HCT116 (cell line): ENCODE measurements at regions not wholly inside any gene's neighbourhood (a gene's known extent, or its start where the extent isn't known, plus 50 kb on each side); places are given as distances from the start of the nearest gene placed in this dataset.

ENCODE experiments used
- ATAC-seq: fragments of 200-7000 bp; cut with Tn5 transposase; 2 replicates; pipeline ENCODE4 v1.9.1; 2020; ENCODE audit warnings: mild to moderate bottlenecking, moderate library complexity
- BruUV-seq: library from RNA; stranded (reverse); fragments of 400-500 nt; replicated peaks from 2 replicates; lab custom pipeline; 2021; lab: Mats Ljungman, UMichigan
- CTCF ChIA-PET: fragments of 300-600 bp; sonication (Branson Sonifier 250); formaldehyde crosslinking; loops from one replicate; lab custom pipeline; 2021; ENCODE audit warnings: antibody characterized with exemption; lab: Charles Lee
- POLR2A ChIA-PET: fragments of 300-600, 350-600 bp; sonication (Branson Sonifier 250); formaldehyde crosslinking; loops from one replicate; lab custom pipeline; 2021; ENCODE audit warnings: antibody characterized with exemption; lab: Charles Lee
- RAD21 ChIA-PET, 2 experiments: fragments of 300-600 bp; sonication (Branson Sonifier 250); formaldehyde crosslinking; loops; one replicate each; lab custom pipeline; 2023; ENCODE audit warnings: low total read pairs in 2 of 2; ENCODE audit not compliant: uncharacterized antibody in 2 of 2, unreplicated experiment in 2 of 2, low non-redundant PET in 1 of 2; lab: Charles Lee
- DNase-seq: peaks from one replicate; pipeline ENCODE4 v3.0.0-alpha.2; 2010; ENCODE audit warnings: low read depth, low spot score
- H2AFZ ChIP-seq: fragments of 200-600 bp; shearing (Covaris generic), sonication (generic); 2 replicates; pipeline ENCODE4 v1.6.1; 2017; ENCODE audit warnings: low read depth, mixed run types, mixed read lengths, antibody characterized with exemption, low read length; ENCODE audit not compliant: poor library complexity, severe bottlenecking
- H3K27ac ChIP-seq: 2 replicates; pipeline ENCODE4 v1.5.1; 2012; ENCODE audit warnings: low read depth, low read length
- H3K27me3 ChIP-seq: fragments of 200-600 bp; sonication (generic); 2 replicates; pipeline ENCODE4 v1.6.1; 2016; ENCODE audit warnings: mixed run types, low read length, mixed read lengths; ENCODE audit not compliant: insufficient read depth
- H3K36me3 ChIP-seq, 2 experiments: fragments of 200-500 bp in 1 of 2; fragments of 200-600 bp in 1 of 2; sonication (Bioruptor generic) in 1 of 2; sonication (generic) in 1 of 2; 2 replicates each; pipeline versions ENCODE4 v1.5.1 to v1.6.1; 2014 to 2016; ENCODE audit warnings: low read length in 2 of 2, inconsistent platforms in 1 of 2, mixed read lengths in 1 of 2, mixed run types in 1 of 2; ENCODE audit not compliant: insufficient read depth in 2 of 2, control insufficient read depth in 1 of 2
- H3K4me1 ChIP-seq, 2 experiments: fragments of 200-600 bp in 1 of 2; sonication (generic) in 1 of 2; 2 replicates each; pipeline versions ENCODE4 v1.5.1 to v1.6.1; 2012 to 2017; ENCODE audit warnings: low read length in 2 of 2, inconsistent platforms in 1 of 2, mild to moderate bottlenecking in 1 of 2, mixed read lengths in 1 of 2, mixed run types in 1 of 2, moderate library complexity in 1 of 2; ENCODE audit not compliant: insufficient read depth in 2 of 2, control insufficient read depth in 1 of 2
- H3K4me2 ChIP-seq: fragments of 200-600 bp; sonication (generic); 2 replicates; pipeline ENCODE4 v1.6.1; 2017; ENCODE audit warnings: mixed run types, low read length, mixed read lengths
- H3K4me3 ChIP-seq, 2 experiments: fragments of 200-600 bp in 1 of 2; sonication (generic) in 1 of 2; replicated peaks in 1 of 2; 2 replicates each; pipeline ENCODE4 v1.5.1; 2011 to 2016; ENCODE audit warnings: low read length in 2 of 2, control low read depth in 1 of 2, low read depth in 1 of 2, mild to moderate bottlenecking in 1 of 2, mixed read lengths in 1 of 2, mixed run types in 1 of 2
- H3K79me2 ChIP-seq: fragments of 200-600 bp; sonication (generic); 2 replicates; pipeline ENCODE4 v1.6.1; 2017; ENCODE audit warnings: mild to moderate bottlenecking, mixed run types, low read length, moderate library complexity, mixed read lengths; ENCODE audit not compliant: insufficient read depth
- H3K9ac ChIP-seq: fragments of 200-600 bp; sonication (generic); 2 replicates; pipeline ENCODE4 v1.6.1; 2016; ENCODE audit warnings: low read length, mixed read lengths
- H3K9me2 ChIP-seq: fragments of 200-600 bp; sonication (generic), shearing (Covaris generic); 2 replicates; pipeline ENCODE4 v1.6.1; 2017; ENCODE audit warnings: mixed run types, mild to moderate bottlenecking, moderate library complexity; ENCODE audit not compliant: insufficient read depth
- H3K9me3 ChIP-seq, 2 experiments: fragments of 200-500 bp in 1 of 2; fragments of 200-600 bp in 1 of 2; sonication (Bioruptor generic) in 1 of 2; sonication (generic) in 1 of 2; 2 replicates each; pipeline ENCODE4 v1.6.1; 2014 to 2017; ENCODE audit warnings: low read length in 2 of 2, mixed read lengths in 2 of 2, inconsistent platforms in 1 of 2, low read depth in 1 of 2, mild to moderate bottlenecking in 1 of 2, mixed run types in 1 of 2, moderate library complexity in 1 of 2; ENCODE audit not compliant: control insufficient read depth in 1 of 2, insufficient read depth in 1 of 2
- H4K20me1 ChIP-seq: fragments of 200-600 bp; sonication (generic), shearing (Covaris generic); 2 replicates; pipeline ENCODE4 v1.6.1; 2017; ENCODE audit warnings: mixed run types, mild to moderate bottlenecking, moderate library complexity; ENCODE audit not compliant: insufficient read depth
- ATF3 ChIP-seq: IDR thresholded peaks from 2 replicates; pipeline ENCODE4 v1.6.1; 2012
- CEBPB ChIP-seq: IDR thresholded peaks from 2 replicates; pipeline ENCODE4 v1.6.1; 2012; ENCODE audit warnings: low read depth
- CTCF ChIP-seq, 3 experiments: fragments of 200-600 bp in 1 of 3; sonication (generic) in 1 of 3; IDR thresholded peaks in 2 of 3; conservative IDR thresholded peaks in 1 of 3; 2 replicates each; pipeline ENCODE4 v1.5.1; 2012 to 2017; ENCODE audit warnings: low read depth in 2 of 3, low read length in 2 of 3, antibody characterized with exemption in 1 of 3, borderline replicate concordance in 1 of 3, control low read depth in 1 of 3, mild to moderate bottlenecking in 1 of 3, mixed read lengths in 1 of 3, mixed run types in 1 of 3, moderate library complexity in 1 of 3; ENCODE audit not compliant: insufficient read depth in 1 of 3
- EGR1 ChIP-seq: IDR thresholded peaks from 2 replicates; pipeline ENCODE4 v1.6.1; 2012; ENCODE audit warnings: low read depth
- MAX ChIP-seq: IDR thresholded peaks from 2 replicates; pipeline ENCODE4 v1.6.1; 2012
- POLR2AphosphoS5 ChIP-seq: IDR thresholded peaks from 2 replicates; pipeline ENCODE4 v1.6.1; 2011; ENCODE audit warnings: mild to moderate bottlenecking, low read depth, low read length, moderate library complexity
- REST ChIP-seq: IDR thresholded peaks from 2 replicates; pipeline ENCODE4 v1.6.1; 2012; ENCODE audit warnings: low read depth
- SRF ChIP-seq: IDR thresholded peaks from 2 replicates; pipeline ENCODE4 v1.6.1; 2012; ENCODE audit warnings: low read depth
- TCF7L2 ChIP-seq: IDR thresholded peaks from 2 replicates; pipeline ENCODE4 v1.7.0; 2011; ENCODE audit warnings: borderline replicate concordance, inconsistent platforms; ENCODE audit not compliant: insufficient read depth, insufficient read length; ENCODE audit errors: extremely low read depth
- YY1 ChIP-seq: IDR thresholded peaks from 2 replicates; pipeline ENCODE4 v1.6.1; 2011; ENCODE audit warnings: low read length, low read depth, moderate library complexity, mild to moderate bottlenecking; ENCODE audit not compliant: insufficient replicate concordance; ENCODE audit errors: extremely low read depth
- ZNF274 ChIP-seq: fragments of 200-500 bp; sonication (Bioruptor generic); IDR thresholded peaks from 2 replicates; pipeline ENCODE4 v1.6.1; 2014; ENCODE audit warnings: mild to moderate bottlenecking, low read depth, low read length, inconsistent platforms
- intact Hi-C: fragments of 100-400 bp; cut with micrococcal nuclease; formaldehyde crosslinking; loops from 2 replicates; pipeline ENCODE4 v1.10.0; 2022

GRCh38 chr1:99464738-99465137 is 181.2 kb upstream of the PALMD start:
- ChIA-PET CTCF (interaction anchor here (1.1 kb wide), 1 partner anchor 16 kb away, joined by 3 read pairs; no protein-coding TSS in a partner anchor), RAD21 (no interaction called here), POLR2A (no interaction called here)
- H3K4me2 ChIP-seq, result no peak overlapping the region
- no peak overlapping the region for H2AFZ ChIP-seq
- H3K9me3 ChIP-seq, result no peaks in the 10 kb centered on the region
- H3K79me2 ChIP-seq, result no peaks in the 10 kb centered on the region
- no peak for ATAC-seq
- intact Hi-C loops, result no loop called here
- H3K27me3 ChIP-seq, result no peaks in the 10 kb centered on the region
- no peaks in the 10 kb centered on the region for H3K4me1 ChIP-seq
- DNase-seq, result no peak
- H3K9me2 ChIP-seq, result no peaks in the 10 kb centered on the region
- BruUV-seq, result no TSS peak
- TF ChIP-seq MAX, result no peak
- TF ChIP-seq CEBPB, result no peak
- TF ChIP-seq ZNF274, result no peak
- TF ChIP-seq POLR2AphosphoS5, result no peak
- TF ChIP-seq YY1, result no peak
- TF ChIP-seq REST, result no peak
- TF ChIP-seq TCF7L2, result no peak
- TF ChIP-seq ATF3, result no peak
- no peak for TF ChIP-seq EGR1
- no peak for TF ChIP-seq SRF
- TF ChIP-seq CTCF (IDR thresholded peaks at IDR 0.05 in 2 of 3, conservative IDR thresholded peaks at IDR 0.05 in 1 of 3; ENCODE audit: borderline replicate concordance in 1 of 3, insufficient read depth in 1 of 3, low read depth in 2 of 3, low read length in 2 of 3), result no peak
- H3K27ac ChIP-seq, result no peak overlapping the region
- H4K20me1 ChIP-seq, result no peaks in the 10 kb centered on the region
- no peak overlapping the region for H3K9ac ChIP-seq
- H3K36me3 ChIP-seq, result no peaks in the 10 kb centered on the region
- no peak overlapping the region for H3K4me3 ChIP-seq
